ENCODE measurements at regions not wholly inside any gene's neighbourhood (a gene's known extent, or its start where the extent isn't known, plus 50 kb on each side); places are given as distances from the start of the nearest gene placed in this dataset.

- H3K4me3 ChIP-seq (ENCODE audit: low read depth, low read length) = no peak overlapping the region
- no peak for DNase-seq (ENCODE audit: low read depth)
- no peaks in the 10 kb centered on the region for H3K27me3 ChIP-seq (ENCODE audit: control insufficient read depth, insufficient read depth, low read length)
- no peaks in the 10 kb centered on the region for H3K36me3 ChIP-seq (ENCODE audit: control insufficient read depth, insufficient read depth, low read length)
- no peak for TF ChIP-seq CTCF (IDR thresholded peaks at IDR 0.05; ENCODE audit: insufficient read depth, low read length, poor library complexity, severe bottlenecking)
These were observed 90.4 kb downstream of the PLEKHG1 start for GRCh38 chr6:150689900-150690590.

GRCh38 chr6:150690681-150691080 is 91.0 kb downstream of the PLEKHG1 start:
- Histone ChIP-seq H3K4me3 (ENCODE audit: low read depth, low read length) (no peak overlapping the region), H3K36me3 (ENCODE audit: control insufficient read depth, insufficient read depth, low read length) (no peaks in the 10 kb centered on the region), H3K27me3 (ENCODE audit: control insufficient read depth, insufficient read depth, low read length) (no peaks in the 10 kb centered on the region)
- no peak for TF ChIP-seq CTCF (IDR thresholded peaks at IDR 0.05; ENCODE audit: insufficient read depth, low read length, poor library complexity, severe bottlenecking)
- no peak for DNase-seq (ENCODE audit: low read depth)

GRCh38 chr6:150691463-150691862 is 91.8 kb downstream of the PLEKHG1 start:
- no peak for DNase-seq (ENCODE audit: low read depth)

GRCh38 chr6:150692604-150693003 is 92.9 kb downstream of the PLEKHG1 start:
- no peaks in the 10 kb centered on the region for H3K36me3 ChIP-seq (ENCODE audit: control insufficient read depth, insufficient read depth, low read length)
- no peak for DNase-seq (ENCODE audit: low read depth)
- TF ChIP-seq CTCF (IDR thresholded peaks at IDR 0.05; ENCODE audit: insufficient read depth, low read length, poor library complexity, severe bottlenecking) = no peak
- no peaks in the 10 kb centered on the region for H3K27me3 ChIP-seq (ENCODE audit: control insufficient read depth, insufficient read depth, low read length)
- no peak overlapping the region for H3K4me3 ChIP-seq (ENCODE audit: low read depth, low read length)

More at GRCh38 chr6:150691463-150691862, 91.8 kb downstream of the PLEKHG1 start:
- Histone ChIP-seq H3K36me3 (ENCODE audit: control insufficient read depth, insufficient read depth, low read length) (no peaks in the 10 kb centered on the region), H3K27me3 (ENCODE audit: control insufficient read depth, insufficient read depth, low read length) (no peaks in the 10 kb centered on the region), H3K4me3 (ENCODE audit: low read depth, low read length) (no peak overlapping the region)
- TF ChIP-seq CTCF (IDR thresholded peaks at IDR 0.05; ENCODE audit: insufficient read depth, low read length, poor library complexity, severe bottlenecking) = no peak

- no peak for TF ChIP-seq CTCF (IDR thresholded peaks at IDR 0.05; ENCODE audit: insufficient read depth, low read length, poor library complexity, severe bottlenecking)
- H3K27me3 ChIP-seq (ENCODE audit: control insufficient read depth, insufficient read depth, low read length) = no peaks in the 10 kb centered on the region
These were observed 95.2 kb downstream of the PLEKHG1 start for GRCh38 chr6:150694889-150695288.

GRCh38 chr6:150695652-150696051 is 96.0 kb downstream of the PLEKHG1 start:
- DNase-seq (ENCODE audit: low read depth) = no peak

More at GRCh38 chr6:150694889-150695288, 95.2 kb downstream of the PLEKHG1 start:
- DNase-seq (ENCODE audit: low read depth) = no peak
- Histone ChIP-seq H3K4me3 (ENCODE audit: low read depth, low read length) (no peak overlapping the region), H3K36me3 (ENCODE audit: control insufficient read depth, insufficient read depth, low read length) (no peaks in the 10 kb centered on the region)

More at GRCh38 chr6:150695652-150696051, 96.0 kb downstream of the PLEKHG1 start:
- TF ChIP-seq CTCF (IDR thresholded peaks at IDR 0.05; ENCODE audit: insufficient read depth, low read length, poor library complexity, severe bottlenecking) = no peak
- no peaks in the 10 kb centered on the region for H3K27me3 ChIP-seq (ENCODE audit: control insufficient read depth, insufficient read depth, low read length)
- H3K36me3 ChIP-seq (ENCODE audit: control insufficient read depth, insufficient read depth, low read length) = no peaks in the 10 kb centered on the region
- no peak overlapping the region for H3K4me3 ChIP-seq (ENCODE audit: low read depth, low read length)

All from kidney epithelial cell (primary cell).